Sigmoid colon (tissue), 4 donors: ENCODE measurements at regions not wholly inside any gene's neighbourhood (a gene's known extent, or its start where the extent isn't known, plus 50 kb on each side); places are given as distances from the start of the nearest gene placed in this dataset.

Source experiments
- POLR2AphosphoS5 ChIP-seq, 4 donors: sonication (generic); formaldehyde crosslinking; IDR thresholded peaks; one replicate each; pipeline ENCODE4 v1.6.1; 2017; ENCODE audit warnings: antibody characterized with exemption in 4 of 4
- TF ChIP-seq, protein P1 (sequence below), 4 experiments: fragments of 450-650 bp in 3 of 4; fragments of 200-600 bp in 1 of 4; IDR thresholded peaks; one replicate each; pipeline ENCODE4 v1.5.1; 2016 to 2019; ENCODE audit warnings: antibody characterized with exemption in 4 of 4, mild to moderate bottlenecking in 3 of 4, moderate library complexity in 2 of 4

DNA sequence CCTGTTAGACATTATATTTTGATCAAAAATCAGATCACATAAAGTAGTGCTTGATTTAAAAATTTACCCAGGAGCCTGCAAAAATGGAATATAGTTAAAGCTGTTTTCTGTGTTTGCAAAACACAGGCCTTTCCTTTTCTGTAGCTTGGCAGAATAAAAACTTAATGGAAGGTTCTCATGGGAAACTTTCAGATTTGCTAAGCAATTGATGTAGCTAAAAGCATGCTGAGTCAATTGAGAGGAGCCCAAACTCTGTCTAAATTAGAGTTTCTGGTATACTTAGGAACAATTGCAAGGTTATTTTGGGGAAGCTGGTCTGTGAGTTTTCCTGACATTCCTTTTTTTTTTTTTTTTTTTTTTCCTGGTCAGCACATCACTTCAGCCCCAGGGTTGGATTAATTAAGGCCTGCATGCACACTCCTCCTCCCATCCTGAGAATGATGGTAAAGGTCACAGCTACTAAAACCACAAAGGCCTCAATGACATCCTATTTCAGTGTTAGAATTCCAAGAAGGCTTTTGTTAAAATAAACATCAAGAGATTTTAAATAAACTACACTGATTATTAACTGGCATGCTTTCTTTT lies 608.7 kb downstream of the PLPP3 start:
- TF ChIP-seq, protein P1, sequence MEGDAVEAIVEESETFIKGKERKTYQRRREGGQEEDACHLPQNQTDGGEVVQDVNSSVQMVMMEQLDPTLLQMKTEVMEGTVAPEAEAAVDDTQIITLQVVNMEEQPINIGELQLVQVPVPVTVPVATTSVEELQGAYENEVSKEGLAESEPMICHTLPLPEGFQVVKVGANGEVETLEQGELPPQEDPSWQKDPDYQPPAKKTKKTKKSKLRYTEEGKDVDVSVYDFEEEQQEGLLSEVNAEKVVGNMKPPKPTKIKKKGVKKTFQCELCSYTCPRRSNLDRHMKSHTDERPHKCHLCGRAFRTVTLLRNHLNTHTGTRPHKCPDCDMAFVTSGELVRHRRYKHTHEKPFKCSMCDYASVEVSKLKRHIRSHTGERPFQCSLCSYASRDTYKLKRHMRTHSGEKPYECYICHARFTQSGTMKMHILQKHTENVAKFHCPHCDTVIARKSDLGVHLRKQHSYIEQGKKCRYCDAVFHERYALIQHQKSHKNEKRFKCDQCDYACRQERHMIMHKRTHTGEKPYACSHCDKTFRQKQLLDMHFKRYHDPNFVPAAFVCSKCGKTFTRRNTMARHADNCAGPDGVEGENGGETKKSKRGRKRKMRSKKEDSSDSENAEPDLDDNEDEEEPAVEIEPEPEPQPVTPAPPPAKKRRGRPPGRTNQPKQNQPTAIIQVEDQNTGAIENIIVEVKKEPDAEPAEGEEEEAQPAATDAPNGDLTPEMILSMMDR (IDR thresholded peaks at IDR 0.05): no peak
- no peak for TF ChIP-seq POLR2AphosphoS5 (IDR thresholded peaks at IDR 0.05)
